ENCODE measurements at regions not wholly inside any gene's neighbourhood (a gene's known extent, or its start where the extent isn't known, plus 50 kb on each side); places are given as distances from the start of the nearest gene placed in this dataset.

DNA sequence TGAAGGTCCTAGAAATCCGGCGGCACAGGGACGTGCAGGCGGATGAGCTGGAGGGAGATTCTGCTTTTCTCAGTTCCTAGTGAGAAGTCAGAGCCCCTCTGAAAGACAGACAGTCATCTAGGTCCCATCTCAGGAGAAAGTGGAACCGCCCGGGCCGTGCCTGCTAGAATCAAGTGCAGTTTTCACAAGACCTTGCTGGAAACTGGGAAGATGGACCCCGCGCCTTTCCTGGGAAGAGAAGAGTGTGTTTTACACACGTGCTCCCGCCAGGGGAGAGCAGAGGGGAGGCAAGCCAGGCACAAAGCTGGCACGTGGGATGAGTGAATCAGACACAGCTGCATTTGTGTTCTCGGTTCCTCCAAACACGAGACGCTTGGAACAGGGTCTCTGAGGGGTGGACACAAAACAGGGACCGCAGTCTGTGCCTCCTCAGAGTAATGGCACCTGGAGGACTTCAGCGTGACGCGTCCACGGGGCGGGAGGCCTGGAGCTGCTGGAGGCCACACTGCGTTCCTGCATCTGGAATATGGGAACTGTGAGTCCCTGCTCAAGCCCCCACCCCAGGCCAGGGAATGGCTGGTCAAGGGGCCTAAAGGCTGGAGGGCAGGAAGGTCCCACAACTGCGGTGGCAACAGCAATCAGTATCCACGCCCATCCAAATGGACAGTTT is 218.3 kb downstream of the BRD1 start:
- Histone ChIP-seq H3K4ac (ENCODE audit: low read length) (no peak overlapping the region), H3K4me1 (ENCODE audit: control insufficient read depth in 2 of 2, insufficient read depth in 1 of 2, low read depth in 1 of 2, low read length in 2 of 2) (no peaks in the 10 kb centered on the region), H3K23ac (ENCODE audit: low read depth, low read length, poor library complexity) (no peak overlapping the region), H3K9ac (ENCODE audit: low read depth, low read length, poor library complexity) (no peak overlapping the region), H3K36me3 (replicated peaks in 1 of 2; ENCODE audit: control insufficient read depth in 2 of 2, insufficient read depth in 2 of 2, low read length in 2 of 2) (no peaks in the 10 kb centered on the region), H3K4me3 (ENCODE audit: low read length in 2 of 2) (peak overlapping the region in 1 of 2 donors; percentile 39), H4K91ac (ENCODE audit: low read depth, low read length, poor library complexity) (no peak overlapping the region), H3K18ac (ENCODE audit: low read length) (peak overlapping the region; percentile 83), H3K9me3 (replicated peaks in 1 of 2; ENCODE audit: control insufficient read depth in 2 of 2, insufficient read depth in 1 of 2, low read depth in 1 of 2, low read length in 2 of 2) (peaks cover 0 to 7% of the 10 kb centered on the region in 2 donors), H2BK12ac (ENCODE audit: low read length) (no peak overlapping the region), H2AK5ac (ENCODE audit: low read depth, low read length) (peak overlapping the region; percentile 75), H2BK5ac (ENCODE audit: low read length) (no peak overlapping the region), H2BK15ac (ENCODE audit: low read length) (no peak overlapping the region), H3K27ac (replicated peaks; ENCODE audit: low read length) (no peak overlapping the region), H2BK120ac (ENCODE audit: low read depth, low read length) (no peak overlapping the region), H4K8ac (ENCODE audit: low read depth, low read length) (no peak overlapping the region), H2AFZ (ENCODE audit: low read length) (no peak overlapping the region), H3K27me3 (ENCODE audit: control insufficient read depth in 3 of 3, insufficient read depth in 3 of 3, low read depth in 1 of 3, low read length in 3 of 3) (peaks cover 0 to 3% (median 0%) of the 10 kb centered on the region in 3 experiments), H3K79me1 (ENCODE audit: low read depth, low read length) (peaks cover 4% of the 10 kb centered on the region), H3K14ac (ENCODE audit: low read length) (no peak overlapping the region), H3K4me2 (ENCODE audit: insufficient read depth, low read length, poor library complexity, severe bottlenecking) (no peak overlapping the region)
- WGBS, 2 donors (ENCODE audit: extremely low coverage in 2 of 2, insufficient read length in 2 of 2, insufficient replicate concordance in 1 of 2), result no CpG with 5 or more reads among the region's 24 CpGs
- no peak for DNase-seq (ENCODE audit: low spot score)

DNA sequence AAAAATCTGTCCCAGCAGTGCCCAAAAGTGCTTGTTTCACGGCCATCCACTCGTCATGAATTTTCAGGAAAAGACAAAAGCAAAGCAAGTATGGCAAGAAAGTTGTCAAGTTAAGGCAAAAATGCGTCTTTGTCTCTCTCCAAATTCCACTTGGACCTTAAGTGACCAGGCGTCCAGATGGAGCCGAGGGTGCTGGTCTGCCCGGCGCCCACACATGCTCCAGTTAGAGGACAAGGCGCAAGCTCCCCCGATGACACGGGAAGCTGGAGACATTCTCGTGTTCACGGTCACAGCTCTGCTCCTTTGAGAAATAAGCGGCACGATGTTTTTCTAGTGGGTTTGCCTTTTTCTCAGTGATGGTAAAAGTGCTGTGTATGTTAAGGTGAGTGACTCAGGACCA is 219.0 kb downstream of the BRD1 start:
- Histone ChIP-seq H2BK120ac (ENCODE audit: low read depth, low read length) (no peak overlapping the region), H3K4me1 (ENCODE audit: control insufficient read depth in 2 of 2, insufficient read depth in 1 of 2, low read depth in 1 of 2, low read length in 2 of 2) (no peaks in the 10 kb centered on the region), H4K8ac (ENCODE audit: low read depth, low read length) (no peak overlapping the region), H4K91ac (ENCODE audit: low read depth, low read length, poor library complexity) (no peak overlapping the region), H3K14ac (ENCODE audit: low read length) (peak overlapping the region; percentile 79), H3K9me3 (replicated peaks in 1 of 2; ENCODE audit: control insufficient read depth in 2 of 2, insufficient read depth in 1 of 2, low read depth in 1 of 2, low read length in 2 of 2) (peaks cover 0 to 7% of the 10 kb centered on the region in 2 donors), H3K4ac (ENCODE audit: low read length) (no peak overlapping the region), H3K4me3 (ENCODE audit: low read length in 2 of 2) (no peak overlapping the region), H2BK12ac (ENCODE audit: low read length) (no peak overlapping the region), H3K23ac (ENCODE audit: low read depth, low read length, poor library complexity) (no peak overlapping the region), H3K18ac (ENCODE audit: low read length) (no peak overlapping the region), H3K79me1 (ENCODE audit: low read depth, low read length) (peaks cover 4% of the 10 kb centered on the region), H3K27me3 (ENCODE audit: control insufficient read depth in 3 of 3, insufficient read depth in 3 of 3, low read depth in 1 of 3, low read length in 3 of 3) (peaks cover 0 to 3% (median 0%) of the 10 kb centered on the region in 3 experiments), H2BK15ac (ENCODE audit: low read length) (no peak overlapping the region), H3K27ac (replicated peaks; ENCODE audit: low read length) (no peak overlapping the region), H3K9ac (ENCODE audit: low read depth, low read length, poor library complexity) (no peak overlapping the region), H3K36me3 (replicated peaks in 1 of 2; ENCODE audit: control insufficient read depth in 2 of 2, insufficient read depth in 2 of 2, low read length in 2 of 2) (no peaks in the 10 kb centered on the region), H2AFZ (ENCODE audit: low read length) (no peak overlapping the region), H2BK5ac (ENCODE audit: low read length) (no peak overlapping the region), H3K4me2 (ENCODE audit: insufficient read depth, low read length, poor library complexity, severe bottlenecking) (no peak overlapping the region), H2AK5ac (ENCODE audit: low read depth, low read length) (no peak overlapping the region)
- WGBS, 2 donors (ENCODE audit: extremely low coverage in 2 of 2, insufficient read length in 2 of 2, insufficient replicate concordance in 1 of 2), result no CpG with 5 or more reads among the region's 14 CpGs
- no peak for DNase-seq (ENCODE audit: low spot score)

DNA sequence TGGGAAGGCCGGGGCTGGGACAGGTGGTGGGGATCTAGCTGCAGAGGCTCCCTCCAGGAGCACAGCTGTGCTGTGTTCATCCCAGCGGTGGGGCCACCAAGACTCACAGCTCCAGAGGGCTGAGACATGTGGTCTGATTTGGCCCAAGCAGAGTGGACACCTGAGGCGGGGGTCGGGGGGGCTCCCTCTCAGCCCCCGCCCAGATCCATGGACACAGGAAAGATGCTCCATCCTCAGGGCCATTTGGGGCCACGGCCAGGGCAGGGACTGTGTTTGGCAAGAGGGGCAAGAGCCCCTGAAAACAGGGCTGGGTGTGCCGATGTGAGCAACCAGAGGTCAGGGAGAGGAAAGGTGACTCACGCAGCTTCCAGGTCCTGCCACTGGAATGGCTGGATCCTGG is 219.4 kb downstream of the BRD1 start:
- no peak overlapping the region for H2BK120ac ChIP-seq (ENCODE audit: low read depth, low read length)
- H2AFZ ChIP-seq (ENCODE audit: low read length), result no peak overlapping the region
- DNase-seq (ENCODE audit: low spot score), result no peak
- H3K9ac ChIP-seq (ENCODE audit: low read depth, low read length, poor library complexity), result no peak overlapping the region
- no peak overlapping the region for H3K23ac ChIP-seq (ENCODE audit: low read depth, low read length, poor library complexity)
- H3K27me3 ChIP-seq (ENCODE audit: control insufficient read depth in 3 of 3, insufficient read depth in 3 of 3, low read depth in 1 of 3, low read length in 3 of 3), result peaks cover 0 to 3% (median 0%) of the 10 kb centered on the region in 3 experiments
- H3K18ac ChIP-seq (ENCODE audit: low read length), result peak overlapping the region; percentile 55
- H4K91ac ChIP-seq (ENCODE audit: low read depth, low read length, poor library complexity), result no peak overlapping the region
- no peak overlapping the region for H3K4me2 ChIP-seq (ENCODE audit: insufficient read depth, low read length, poor library complexity, severe bottlenecking)
- no peak overlapping the region for H3K4ac ChIP-seq (ENCODE audit: low read length)
- H2BK15ac ChIP-seq (ENCODE audit: low read length), result no peak overlapping the region
- peak overlapping the region; percentile 79 for H3K14ac ChIP-seq (ENCODE audit: low read length)
- H2AK5ac ChIP-seq (ENCODE audit: low read depth, low read length), result no peak overlapping the region
- H3K4me3 ChIP-seq (ENCODE audit: low read length in 2 of 2), result no peak overlapping the region
- H3K36me3 ChIP-seq (replicated peaks in 1 of 2; ENCODE audit: control insufficient read depth in 2 of 2, insufficient read depth in 2 of 2, low read length in 2 of 2), result no peaks in the 10 kb centered on the region
- no CpG with 5 or more reads among the region's 8 CpGs for whole genome bisulfite sequencing, 2 donors (ENCODE audit: extremely low coverage in 2 of 2, insufficient read length in 2 of 2, insufficient replicate concordance in 1 of 2)
- H2BK12ac ChIP-seq (ENCODE audit: low read length), result no peak overlapping the region
- H4K8ac ChIP-seq (ENCODE audit: low read depth, low read length), result no peak overlapping the region
- H3K9me3 ChIP-seq (replicated peaks in 1 of 2; ENCODE audit: control insufficient read depth in 2 of 2, insufficient read depth in 1 of 2, low read depth in 1 of 2, low read length in 2 of 2), result peaks cover 0 to 7% of the 10 kb centered on the region in 2 donors
- H3K4me1 ChIP-seq (ENCODE audit: control insufficient read depth in 2 of 2, insufficient read depth in 1 of 2, low read depth in 1 of 2, low read length in 2 of 2), result no peaks in the 10 kb centered on the region
- H3K79me1 ChIP-seq (ENCODE audit: low read depth, low read length), result peaks cover 4% of the 10 kb centered on the region
- no peak overlapping the region for H3K27ac ChIP-seq (replicated peaks; ENCODE audit: low read length)
- H2BK5ac ChIP-seq (ENCODE audit: low read length), result no peak overlapping the region

DNA sequence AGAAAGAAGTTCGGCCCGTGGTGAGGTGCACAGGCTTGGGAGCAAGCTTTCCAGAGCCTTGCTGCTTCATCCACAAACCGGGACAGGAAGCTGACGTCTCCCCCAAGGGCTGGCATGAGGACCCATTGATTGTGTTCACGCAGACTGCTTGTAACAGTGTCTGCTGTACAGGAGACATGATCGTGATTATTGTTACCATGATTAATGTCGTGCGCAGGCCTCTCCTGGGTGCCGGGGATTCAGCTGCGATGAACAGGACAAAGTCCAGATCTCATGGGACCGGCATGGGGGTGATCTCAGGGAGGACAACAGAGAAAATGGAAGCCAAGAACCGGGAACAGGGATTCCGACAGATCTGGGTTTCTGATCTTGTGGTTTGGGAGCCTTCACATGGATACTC is 219.9 kb downstream of the BRD1 start:
- no peak overlapping the region for H3K9ac ChIP-seq (ENCODE audit: low read depth, low read length, poor library complexity)
- DNase-seq (ENCODE audit: low spot score), result no peak
- H2AFZ ChIP-seq (ENCODE audit: low read length), result no peak overlapping the region
- no peak overlapping the region for H2BK15ac ChIP-seq (ENCODE audit: low read length)
- no peak overlapping the region for H2BK120ac ChIP-seq (ENCODE audit: low read depth, low read length)
- no peak overlapping the region for H2BK12ac ChIP-seq (ENCODE audit: low read length)
- H3K4me1 ChIP-seq (ENCODE audit: control insufficient read depth in 2 of 2, insufficient read depth in 1 of 2, low read depth in 1 of 2, low read length in 2 of 2), result no peaks in the 10 kb centered on the region
- H4K8ac ChIP-seq (ENCODE audit: low read depth, low read length), result no peak overlapping the region
- H3K4me3 ChIP-seq (ENCODE audit: low read length in 2 of 2), result no peak overlapping the region
- H3K79me1 ChIP-seq (ENCODE audit: low read depth, low read length), result peaks cover 4% of the 10 kb centered on the region
- no peak overlapping the region for H3K23ac ChIP-seq (ENCODE audit: low read depth, low read length, poor library complexity)
- no peak overlapping the region for H3K18ac ChIP-seq (ENCODE audit: low read length)
- no peak overlapping the region for H2BK5ac ChIP-seq (ENCODE audit: low read length)
- H4K91ac ChIP-seq (ENCODE audit: low read depth, low read length, poor library complexity), result no peak overlapping the region
- H3K14ac ChIP-seq (ENCODE audit: low read length), result no peak overlapping the region
- no peak overlapping the region for H3K4me2 ChIP-seq (ENCODE audit: insufficient read depth, low read length, poor library complexity, severe bottlenecking)
- H3K9me3 ChIP-seq (replicated peaks in 1 of 2; ENCODE audit: control insufficient read depth in 2 of 2, insufficient read depth in 1 of 2, low read depth in 1 of 2, low read length in 2 of 2), result peaks cover 0 to 4% of the 10 kb centered on the region in 2 donors
- H3K27me3 ChIP-seq (ENCODE audit: control insufficient read depth in 3 of 3, insufficient read depth in 3 of 3, low read depth in 1 of 3, low read length in 3 of 3), result peaks cover 0 to 3% (median 0%) of the 10 kb centered on the region in 3 experiments
- H3K36me3 ChIP-seq (replicated peaks in 1 of 2; ENCODE audit: control insufficient read depth in 2 of 2, insufficient read depth in 2 of 2, low read length in 2 of 2), result no peaks in the 10 kb centered on the region
- no peak overlapping the region for H3K4ac ChIP-seq (ENCODE audit: low read length)
- WGBS, 2 donors (ENCODE audit: extremely low coverage in 2 of 2, insufficient read length in 2 of 2, insufficient replicate concordance in 1 of 2), result no CpG with 5 or more reads among the region's 13 CpGs
- no peak overlapping the region for H2AK5ac ChIP-seq (ENCODE audit: low read depth, low read length)
- H3K27ac ChIP-seq (replicated peaks; ENCODE audit: low read length), result no peak overlapping the region
